ENCODE measurements at regions not wholly inside any gene's neighbourhood (a gene's known extent, or its start where the extent isn't known, plus 50 kb on each side); places are given as distances from the start of the nearest gene placed in this dataset.
A peak's percentile ranks its signal among the peaks of the same experiment; 100 is the strongest.

- DNase-seq, result no peak
These were observed 186.1 kb upstream of the RBMS1 start for GRCh38 chr2:160679686-160680085.

GRCh38 chr2:160680294-160680693, 186.7 kb upstream of the RBMS1 start:
- no peak for DNase-seq

- no peak for DNase-seq
These were observed 187.4 kb upstream of the RBMS1 start for GRCh38 chr2:160680974-160681373.

GRCh38 chr2:160683206-160683605, 189.6 kb upstream of the RBMS1 start:
- no peak for DNase-seq

GRCh38 chr2:160687629-160688028, 194.0 kb upstream of the RBMS1 start:
- DNase-seq, result no peak

- DNase-seq, result no peak
These were observed 195.8 kb upstream of the RBMS1 start for GRCh38 chr2:160689441-160689840.

GRCh38 chr2:160694221-160694620, 200.6 kb upstream of the RBMS1 start:
- no peak for DNase-seq

GRCh38 chr2:160694631-160695030, 201.0 kb upstream of the RBMS1 start:
- DNase-seq, result no peak

GRCh38 chr2:160695402-160696086, 201.9 kb upstream of the RBMS1 start:
- DNase-seq, result no peak

- no peak for DNase-seq
These were observed 202.5 kb upstream of the RBMS1 start for GRCh38 chr2:160696087-160696452.

GRCh38 chr2:160697817-160698216, 204.2 kb upstream of the RBMS1 start:
- DNase-seq, result no peak

GRCh38 chr2:160700021-160700814, 206.6 kb upstream of the RBMS1 start:
- DNase-seq, result no peak

- DNase-seq, result no peak
These were observed 208.2 kb upstream of the RBMS1 start for GRCh38 chr2:160701822-160702221.

- DNase-seq, result no peak
These were observed 209.1 kb upstream of the RBMS1 start for GRCh38 chr2:160702754-160703153.

- DNase-seq, result no peak
These were observed 210.3 kb upstream of the RBMS1 start for GRCh38 chr2:160703648-160704585.

GRCh38 chr2:160715428-160715827, 221.8 kb upstream of the RBMS1 start:
- no peak for DNase-seq

GRCh38 chr2:160719116-160719515, 225.5 kb upstream of the RBMS1 start:
- DNase-seq, result no peak

GRCh38 chr2:160720098-160720497, 226.5 kb upstream of the RBMS1 start:
- DNase-seq, result no peak

- no peak for DNase-seq
These were observed 227.8 kb upstream of the RBMS1 start for GRCh38 chr2:160721089-160722040.

GRCh38 chr2:160726046-160726445, 232.4 kb upstream of the RBMS1 start:
- no peak for DNase-seq

- peak; percentile 14 for DNase-seq
These were observed 236.8 kb upstream of the RBMS1 start for GRCh38 chr2:160730296-160730995.
